ENCODE measurements at regions not wholly inside any gene's neighbourhood (a gene's known extent, or its start where the extent isn't known, plus 50 kb on each side); places are given as distances from the start of the nearest gene placed in this dataset.

GRCh38 chr1:83067954-83068353, 931.0 kb downstream of the TTLL7 start:
- H3K4me3 ChIP-seq = no peak overlapping the region
- no peaks in the 10 kb centered on the region for H3K36me3 ChIP-seq
- DNase-seq (no peak), ATAC-seq (no peak)
- H3K9me3 ChIP-seq = peaks cover 0 to 5% (median 0%) of the 10 kb centered on the region in 11 donors
- no peak for TF ChIP-seq CTCF (IDR thresholded peaks at IDR 0.05)
- intact Hi-C loops (cut with DNase I) = no loop called here
- WGBS, 2 donors = 96 to 97% methylated on average over 4 of the region's 4 CpGs
- no peaks in the 10 kb centered on the region for H3K27me3 ChIP-seq
- H3K4me1 ChIP-seq = peaks cover 0 to 6% (median 0%) of the 10 kb centered on the region in 9 donors
- no peak overlapping the region for H3K27ac ChIP-seq

DNA sequence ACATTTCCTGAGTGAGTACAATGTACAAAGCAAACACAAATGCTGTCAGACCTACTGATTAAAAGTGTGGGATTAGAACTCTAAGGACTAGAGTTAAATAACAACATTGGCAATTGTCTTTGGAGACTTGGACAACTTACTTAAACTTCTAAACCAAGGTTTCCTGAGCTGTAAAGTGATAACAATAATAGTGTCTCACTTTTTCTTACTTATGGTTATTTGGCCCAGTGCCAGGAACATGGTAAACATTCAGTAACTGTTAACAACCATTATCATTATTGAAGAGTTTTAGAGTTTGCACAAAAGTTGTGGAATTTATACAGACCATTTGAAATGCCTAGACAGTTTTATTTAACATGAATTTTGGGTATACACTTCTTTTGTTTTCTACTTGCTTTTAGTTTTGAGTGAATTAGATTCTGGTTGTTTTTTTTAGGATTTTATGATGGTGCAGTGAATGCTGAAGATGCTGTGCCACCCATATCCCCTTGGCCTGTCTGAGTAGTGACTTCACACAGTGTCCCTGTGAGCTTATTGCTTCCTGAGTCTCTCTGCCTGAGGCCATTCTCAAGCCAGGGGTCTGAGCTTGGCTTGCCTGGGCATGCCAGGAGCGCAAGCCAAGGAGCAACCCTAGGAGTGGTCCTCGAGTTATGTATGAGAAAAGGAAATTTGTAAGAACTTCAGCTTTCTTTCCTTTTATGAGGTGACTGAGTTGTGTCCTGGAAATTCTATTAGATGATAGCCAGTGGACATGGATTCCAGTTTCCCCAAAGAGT, 932.8 kb downstream of the TTLL7 start:
- Histone ChIP-seq H3K4me3 (no peak overlapping the region), H3K27ac (no peak overlapping the region), H3K36me3 (no peaks in the 10 kb centered on the region), H3K9me3 (peaks cover 0 to 5% (median 0%) of the 10 kb centered on the region in 11 donors), H3K4me1 (peaks cover 0 to 6% (median 0%) of the 10 kb centered on the region in 9 donors), H3K27me3 (no peaks in the 10 kb centered on the region)
- 94% methylated on average over 2 of the region's 2 CpGs for WGBS, 2 donors
- no peak for TF ChIP-seq CTCF (IDR thresholded peaks at IDR 0.05)
- intact Hi-C loops (cut with DNase I) = no loop called here
- ATAC-seq = no peak
- no peak for DNase-seq

DNA sequence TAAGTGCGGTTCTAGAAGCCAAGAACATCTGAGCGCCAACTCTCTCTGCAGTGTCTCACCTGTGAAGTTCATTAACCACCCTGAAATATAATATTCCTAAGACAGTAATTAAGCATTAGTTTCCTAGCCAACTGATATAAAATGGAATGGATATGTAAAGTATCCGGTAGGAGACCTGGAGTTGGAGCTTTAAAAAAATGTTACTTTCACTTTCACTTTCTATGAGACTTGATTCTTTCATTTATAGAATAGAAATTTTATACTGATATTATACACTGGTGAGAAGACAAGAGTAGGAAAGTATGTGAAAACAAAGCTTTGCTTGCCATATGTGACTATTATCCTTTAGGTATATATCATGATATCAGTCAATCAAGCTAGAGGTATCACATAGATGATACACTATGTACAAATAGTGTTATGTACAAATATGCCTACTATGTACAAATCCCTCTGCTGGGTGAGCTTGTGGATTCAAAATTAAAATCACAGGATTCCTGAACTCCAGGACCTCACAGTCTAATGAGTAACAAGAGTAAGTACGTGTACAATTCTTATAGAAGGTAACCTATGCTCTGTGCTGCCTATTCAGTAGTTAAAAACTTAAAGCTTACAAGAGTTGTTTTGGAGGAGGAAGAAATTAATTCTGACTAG, 934.2 kb downstream of the TTLL7 start:
- Histone ChIP-seq H3K27ac (no peak overlapping the region), H3K27me3 (no peaks in the 10 kb centered on the region), H3K36me3 (no peaks in the 10 kb centered on the region), H3K4me3 (peak overlapping the region in 5 of 10 donors; percentile 4 to 31 (median 10)), H3K9me3 (peaks cover 0 to 5% (median 0%) of the 10 kb centered on the region in 11 donors), H3K4me1 (peaks cover 0 to 6% (median 0%) of the 10 kb centered on the region in 9 donors)
- no peak for TF ChIP-seq CTCF (IDR thresholded peaks at IDR 0.05)
- intact Hi-C loops (cut with DNase I) = no loop called here
- DNase-seq (no peak), ATAC-seq (no peak)
- 75 to 82% methylated on average over 4 of the region's 4 CpGs for WGBS, 2 donors

- 77 to 85% methylated on average over 5 of the region's 5 CpGs for WGBS, 2 donors
- no peak for TF ChIP-seq CTCF (IDR thresholded peaks at IDR 0.05)
- DNase-seq (no peak), ATAC-seq (no peak)
- no peaks in the 10 kb centered on the region for H3K9me3 ChIP-seq
- no peak overlapping the region for H3K4me3 ChIP-seq
- H3K27ac ChIP-seq = no peak overlapping the region
- peaks cover 0 to 6% (median 0%) of the 10 kb centered on the region in 9 donors for H3K4me1 ChIP-seq
- H3K36me3 ChIP-seq = no peaks in the 10 kb centered on the region
- no peaks in the 10 kb centered on the region for H3K27me3 ChIP-seq
- intact Hi-C loops (cut with DNase I) = no loop called here
These were observed 938.1 kb downstream of the TTLL7 start for GRCh38 chr1:83060651-83061390.
